SK-N-MC (cell line): ENCODE measurements at regions not wholly inside any gene's neighbourhood (a gene's known extent, or its start where the extent isn't known, plus 50 kb on each side); places are given as distances from the start of the nearest gene placed in this dataset.

Experiments
- DNase-seq: peaks from one replicate; pipeline ENCODE4 v3.0.0-alpha.2; 2011; ENCODE audit warnings: low read depth, low spot score
- H3K27ac ChIP-seq: fragments of 200-600 bp; sonication (generic); 2 replicates; pipeline ENCODE4 v1.5.1; 2016; ENCODE audit warnings: mixed run types
- H3K36me3 ChIP-seq: fragments of 200-600 bp; sonication (generic); 2 replicates; pipeline ENCODE4 v1.6.1; 2017; ENCODE audit warnings: antibody characterized with exemption, low read length, mixed read lengths; ENCODE audit not compliant: insufficient read depth
- H3K4me3 ChIP-seq: fragments of 200-600 bp; sonication (generic); 2 replicates; pipeline ENCODE4 v1.5.1; 2016
- H3K9ac ChIP-seq: fragments of 200-600 bp; sonication (generic); 2 replicates; pipeline ENCODE4 v1.8.0; 2017; ENCODE audit warnings: mixed run types, mixed read lengths; ENCODE audit not compliant: insufficient read length
- H3K9me3 ChIP-seq: fragments of 200-600 bp; sonication (generic); 2 replicates; pipeline ENCODE4 v1.6.1; 2017; ENCODE audit warnings: low read depth, mild to moderate bottlenecking, antibody characterized with exemption, low read length, moderate library complexity, mixed read lengths
- EZH2 ChIP-seq: fragments of 200-600 bp; sonication (generic); IDR thresholded peaks from one replicate; pipeline ENCODE4 v1.6.1; 2017; ENCODE audit warnings: antibody characterized with exemption
- FOXP2 ChIP-seq: optimal IDR thresholded peaks from 2 replicates; pipeline ENCODE3; 2011; ENCODE audit warnings: mild to moderate bottlenecking, moderate library complexity; ENCODE audit not compliant: insufficient read depth; ENCODE audit errors: extremely low read length, control extremely low read depth
- POLR2AphosphoS5 ChIP-seq: IDR thresholded peaks from 2 replicates; pipeline ENCODE4 v1.6.1; 2012; ENCODE audit warnings: mild to moderate bottlenecking, low read depth, low read length, borderline replicate concordance

DNA sequence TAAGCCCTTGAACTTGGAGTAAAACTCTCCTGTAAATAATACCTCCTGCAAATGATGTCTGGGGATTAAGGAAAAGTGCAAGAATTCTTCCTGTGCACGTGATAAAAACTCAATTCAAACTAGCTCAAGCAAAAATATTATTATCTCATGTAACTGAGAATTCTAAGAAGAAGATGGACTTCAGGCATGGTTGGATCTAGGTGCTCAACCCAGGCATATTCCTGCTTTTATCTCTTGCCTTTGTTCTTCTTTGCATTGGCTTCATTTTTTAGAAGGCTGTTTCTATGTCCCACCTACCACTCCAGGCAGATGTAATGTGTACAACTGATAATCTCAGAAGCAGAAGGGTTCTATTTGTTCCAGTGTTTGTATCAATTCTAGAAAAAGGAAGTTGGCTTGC is 95.8 kb downstream of the DACT2 start:
- Histone ChIP-seq H3K9ac (no peak overlapping the region), H3K4me3 (no peak overlapping the region), H3K36me3 (no peaks in the 10 kb centered on the region), H3K27ac (no peak overlapping the region), H3K9me3 (no peaks in the 10 kb centered on the region)
- no peak for DNase-seq
- TF ChIP-seq FOXP2 (no peak), POLR2AphosphoS5 (no peak), EZH2 (no peak)

DNA sequence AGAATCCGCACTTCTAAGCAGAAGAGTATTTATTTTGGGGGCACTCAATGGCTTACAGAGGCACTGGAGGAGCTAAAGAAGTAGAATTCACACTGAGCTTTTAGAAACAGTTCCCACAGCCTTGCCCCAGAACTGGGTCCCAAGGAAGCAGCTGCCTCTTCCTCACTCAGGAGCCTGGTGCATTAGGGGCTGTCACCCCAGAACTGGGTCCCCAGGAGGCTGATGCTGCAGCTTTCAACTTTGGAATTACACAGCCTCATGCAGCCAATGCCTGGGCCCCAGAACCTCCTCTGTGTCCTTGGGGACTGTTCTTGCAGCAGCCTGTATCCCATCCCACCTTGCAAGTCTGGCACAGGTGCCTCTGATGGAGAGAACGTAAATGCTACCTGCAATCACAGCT is 96.4 kb downstream of the DACT2 start:
- Histone ChIP-seq H3K4me3 (no peak overlapping the region), H3K9ac (no peak overlapping the region), H3K9me3 (no peaks in the 10 kb centered on the region), H3K36me3 (no peaks in the 10 kb centered on the region), H3K27ac (no peak overlapping the region)
- TF ChIP-seq POLR2AphosphoS5: no peak
- TF ChIP-seq EZH2: no peak
- no peak for TF ChIP-seq FOXP2
- DNase-seq: no peak

GRCh38 chr6:168222115-168223043 is 97.2 kb downstream of the DACT2 start:
- no peak for DNase-seq
- no peak for TF ChIP-seq POLR2AphosphoS5
- Histone ChIP-seq H3K27ac (no peak overlapping the region), H3K4me3 (no peak overlapping the region), H3K36me3 (no peaks in the 10 kb centered on the region), H3K9ac (no peak overlapping the region), H3K9me3 (no peaks in the 10 kb centered on the region)

DNA sequence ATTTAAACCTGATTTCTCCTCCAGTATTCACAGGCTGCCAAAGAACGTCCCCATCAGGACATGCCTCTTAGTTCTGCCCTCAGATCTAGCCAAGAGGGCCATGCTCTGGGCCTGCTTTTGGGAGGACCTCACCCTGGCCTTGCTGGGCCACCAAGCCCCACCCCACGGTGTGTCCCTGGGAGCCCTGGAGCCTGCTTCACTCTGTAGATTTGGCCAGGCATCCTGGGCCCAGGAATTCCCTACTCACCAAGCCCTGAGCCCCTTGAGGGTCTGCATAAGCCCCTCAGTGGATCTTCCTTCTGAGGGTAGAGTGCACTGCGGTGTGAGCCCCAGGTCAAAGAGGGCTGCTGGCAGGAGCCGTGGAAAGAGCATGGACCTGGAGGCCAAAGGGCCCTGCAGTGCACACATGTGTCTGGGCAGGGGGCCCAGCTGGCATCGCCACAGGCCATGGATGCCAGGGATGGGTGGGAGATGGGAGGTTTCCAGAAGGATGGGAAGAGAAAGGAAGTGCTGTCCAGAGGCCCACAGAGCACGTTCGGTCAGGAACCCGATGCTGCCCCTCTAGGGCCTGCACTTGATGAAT is 98.0 kb downstream of the DACT2 start:
- DNase-seq: no peak
- Histone ChIP-seq H3K36me3 (no peaks in the 10 kb centered on the region), H3K27ac (no peak overlapping the region), H3K9me3 (no peaks in the 10 kb centered on the region), H3K4me3 (no peak overlapping the region), H3K9ac (no peak overlapping the region)
- TF ChIP-seq EZH2: no peak
- TF ChIP-seq POLR2AphosphoS5: no peak

GRCh38 chr6:168221000-168221399 is 98.6 kb downstream of the DACT2 start:
- TF ChIP-seq EZH2 (no peak), FOXP2 (no peak), POLR2AphosphoS5 (no peak)

GRCh38 chr6:168219804-168220203 is 99.8 kb downstream of the DACT2 start:
- H3K36me3 ChIP-seq: no peaks in the 10 kb centered on the region
- no peaks in the 10 kb centered on the region for H3K9me3 ChIP-seq
- H3K27ac ChIP-seq: no peak overlapping the region
- TF ChIP-seq EZH2: no peak
- TF ChIP-seq POLR2AphosphoS5: no peak
- no peak for TF ChIP-seq FOXP2
- H3K4me3 ChIP-seq: no peak overlapping the region
- DNase-seq: no peak
- H3K9ac ChIP-seq: no peak overlapping the region

More at GRCh38 chr6:168221000-168221399, 98.6 kb downstream of the DACT2 start:
- Histone ChIP-seq H3K36me3 (no peaks in the 10 kb centered on the region), H3K9ac (no peak overlapping the region), H3K27ac (no peak overlapping the region), H3K9me3 (no peaks in the 10 kb centered on the region), H3K4me3 (no peak overlapping the region)
- DNase-seq: no peak

DNA sequence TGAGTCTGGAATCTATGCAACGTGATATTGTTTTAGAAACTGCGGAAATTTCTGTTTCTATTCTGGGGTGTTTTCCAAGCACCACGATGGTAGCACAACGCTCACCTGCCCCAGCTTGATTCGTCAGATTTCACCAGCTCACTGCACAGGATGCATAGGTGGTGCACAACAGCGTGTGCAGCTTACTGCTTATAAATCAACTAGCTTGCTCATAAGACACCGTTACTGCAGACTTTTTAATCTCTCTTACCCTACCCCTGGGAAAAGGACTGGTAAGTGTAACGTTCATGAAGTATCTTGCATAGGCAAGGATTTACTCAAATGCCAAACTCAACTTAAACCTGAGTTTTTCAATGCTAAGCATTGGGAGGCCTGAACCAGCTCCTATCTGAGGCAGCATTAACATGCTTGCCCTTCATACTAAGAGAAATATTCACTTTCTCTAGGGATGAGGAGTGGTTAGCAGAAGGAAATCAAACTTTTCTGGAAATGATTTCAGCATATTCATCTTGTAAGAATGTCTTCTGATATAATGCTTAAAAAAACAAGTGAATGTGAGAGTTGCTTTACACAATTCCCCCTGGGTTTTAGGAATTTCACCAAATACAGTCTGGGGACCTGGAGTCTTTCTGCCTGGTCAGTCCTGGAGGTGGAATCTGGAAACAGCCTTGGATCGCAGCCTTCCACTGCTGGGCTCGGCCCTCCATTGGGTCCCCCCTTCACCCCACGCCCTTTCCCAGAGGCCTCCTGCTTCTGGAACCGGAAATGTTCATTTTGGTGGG is 100.6 kb downstream of the DACT2 start:
- Histone ChIP-seq H3K9me3 (no peaks in the 10 kb centered on the region), H3K36me3 (no peaks in the 10 kb centered on the region), H3K9ac (no peak overlapping the region), H3K27ac (no peak overlapping the region), H3K4me3 (no peak overlapping the region)
- no peak for TF ChIP-seq EZH2
- TF ChIP-seq POLR2AphosphoS5: no peak
- no peak for TF ChIP-seq FOXP2
- DNase-seq: no peak

DNA sequence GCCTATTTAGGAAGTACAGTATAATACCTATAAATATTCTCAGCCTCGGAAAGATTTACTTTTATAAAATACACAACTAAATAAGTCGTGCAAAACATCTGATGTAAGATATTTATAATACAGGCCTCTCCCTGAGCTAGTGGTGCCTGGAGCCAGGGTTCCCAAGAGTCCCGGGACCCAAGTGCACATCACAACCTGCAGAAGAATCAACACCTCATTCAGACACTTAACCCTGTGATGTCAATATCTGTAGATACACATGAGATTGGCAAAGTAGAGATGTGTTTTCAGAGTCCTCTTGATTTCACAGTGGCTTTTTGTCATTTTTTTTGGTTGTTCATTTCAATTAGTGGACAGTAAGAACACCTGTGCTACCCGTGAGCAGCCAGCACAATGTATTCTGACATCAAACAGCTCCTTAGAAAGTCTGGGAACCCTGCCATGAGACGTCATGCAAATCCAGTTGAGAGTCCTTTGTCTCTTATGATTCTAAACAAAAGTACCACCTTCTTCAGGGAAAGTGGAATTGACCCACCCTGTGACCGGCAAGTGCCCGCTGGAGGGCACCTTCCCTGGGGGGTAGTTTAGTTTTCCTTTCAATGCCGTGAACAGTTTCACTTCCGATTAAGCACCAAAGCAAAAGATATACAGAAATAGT is 101.6 kb downstream of the DACT2 start:
- H3K27ac ChIP-seq: no peak overlapping the region
- no peaks in the 10 kb centered on the region for H3K36me3 ChIP-seq
- TF ChIP-seq POLR2AphosphoS5 (no peak), FOXP2 (no peak), EZH2 (no peak)
- no peak for DNase-seq
- no peak overlapping the region for H3K9ac ChIP-seq
- H3K9me3 ChIP-seq: no peaks in the 10 kb centered on the region
- H3K4me3 ChIP-seq: no peak overlapping the region
